WTC11 (cell line): ENCODE measurements at regions not wholly inside any gene's neighbourhood (a gene's known extent, or its start where the extent isn't known, plus 50 kb on each side); places are given as distances from the start of the nearest gene placed in this dataset.

Source experiments
- ATAC-seq: fragments of 200-7000 bp; cut with Tn5 transposase; 2 replicates; pipeline ENCODE4 v1.10.0; 2021; ENCODE audit warnings: mild to moderate bottlenecking, moderate library complexity
- CTCF ChIA-PET: fragments of 300-600 bp; sonication (Branson Sonifier 250); formaldehyde crosslinking; loops from one replicate; lab custom pipeline; 2021; ENCODE audit warnings: antibody characterized with exemption; lab: Charles Lee
- POLR2A ChIA-PET: fragments of 350-600 bp; sonication (Branson Sonifier 250); formaldehyde crosslinking; loops from one replicate; lab custom pipeline; 2021; ENCODE audit warnings: antibody characterized with exemption; lab: Charles Lee
- DNase-seq: peaks from one replicate; pipeline ENCODE4 v3.0.0; 2021; ENCODE audit warnings: low spot score
- H3K27ac Mint-ChIP-seq: 2 replicates; pipeline ENCODE4 v1.8.0; 2021; ENCODE audit warnings: mixed read lengths
- H3K27me3 Mint-ChIP-seq: 2 replicates; pipeline ENCODE4 v1.8.0; 2021; ENCODE audit warnings: low read depth, mild to moderate bottlenecking, moderate library complexity, mixed read lengths
- H3K36me3 Mint-ChIP-seq: 2 replicates; pipeline ENCODE4 v1.8.0; 2021; ENCODE audit warnings: mixed read lengths
- H3K4me1 Mint-ChIP-seq: 2 replicates; pipeline ENCODE4 v1.8.0; 2022; ENCODE audit warnings: mixed read lengths
- H3K4me3 Mint-ChIP-seq: 2 replicates; pipeline ENCODE4 v1.8.0; 2021; ENCODE audit warnings: mild to moderate bottlenecking, moderate library complexity, mixed read lengths
- H3K9me3 Mint-ChIP-seq: 2 replicates; pipeline ENCODE4 v1.8.0; 2021; ENCODE audit warnings: mixed read lengths
- AFF4 ChIP-seq: sonication (generic); formaldehyde crosslinking; IDR thresholded peaks from 2 replicates; pipeline ENCODE4 v1.8.1; 2023; ENCODE audit warnings: mild to moderate bottlenecking, missing genetic modification reagents, borderline replicate concordance
- ATF6 ChIP-seq: sonication (generic); formaldehyde crosslinking; IDR thresholded peaks from 2 replicates; pipeline ENCODE4 v1.8.1; 2023; ENCODE audit warnings: mild to moderate bottlenecking, missing genetic modification reagents
- E2F5 ChIP-seq: sonication (generic); formaldehyde crosslinking; IDR thresholded peaks from 2 replicates; pipeline ENCODE4 v1.8.1; 2022; ENCODE audit warnings: mild to moderate bottlenecking, moderate library complexity, missing genetic modification reagents
- FOXP4 ChIP-seq: sonication (generic); formaldehyde crosslinking; IDR thresholded peaks from 2 replicates; pipeline ENCODE4 v1.8.0; 2022; ENCODE audit warnings: mild to moderate bottlenecking, missing genetic modification reagents
- IRF1 ChIP-seq: sonication (generic); formaldehyde crosslinking; IDR thresholded peaks from 2 replicates; pipeline ENCODE4 v1.8.0; 2023; ENCODE audit warnings: missing genetic modification reagents
- MXD4 ChIP-seq: fragments of 250-450 bp; sonication (Bioruptor Pico); IDR thresholded peaks from 2 replicates; pipeline ENCODE4 v1.8.0; 2021; ENCODE audit warnings: mild to moderate bottlenecking, moderate library complexity, borderline replicate concordance
- NFATC4 ChIP-seq: fragments of 250-450 bp; sonication (Bioruptor Pico); IDR thresholded peaks from 2 replicates; pipeline ENCODE4 v1.9.0; 2021; ENCODE audit warnings: mild to moderate bottlenecking
- ZNF263 ChIP-seq: sonication (generic); formaldehyde crosslinking; IDR thresholded peaks from 2 replicates; pipeline ENCODE4 v1.8.1; 2022; ENCODE audit warnings: low read depth, mild to moderate bottlenecking, moderate library complexity, missing genetic modification reagents
- ZNF532 ChIP-seq: fragments of 250-450 bp; sonication (Bioruptor Pico); IDR thresholded peaks from 2 replicates; pipeline ENCODE4 v1.9.0; 2021; ENCODE audit warnings: mild to moderate bottlenecking, borderline replicate concordance
- TF ChIP-seq, protein P1 (sequence below): sonication (generic); formaldehyde crosslinking; IDR thresholded peaks from 2 replicates; pipeline ENCODE4 v1.8.1; 2023; ENCODE audit warnings: mild to moderate bottlenecking, missing genetic modification reagents, moderate library complexity

DNA sequence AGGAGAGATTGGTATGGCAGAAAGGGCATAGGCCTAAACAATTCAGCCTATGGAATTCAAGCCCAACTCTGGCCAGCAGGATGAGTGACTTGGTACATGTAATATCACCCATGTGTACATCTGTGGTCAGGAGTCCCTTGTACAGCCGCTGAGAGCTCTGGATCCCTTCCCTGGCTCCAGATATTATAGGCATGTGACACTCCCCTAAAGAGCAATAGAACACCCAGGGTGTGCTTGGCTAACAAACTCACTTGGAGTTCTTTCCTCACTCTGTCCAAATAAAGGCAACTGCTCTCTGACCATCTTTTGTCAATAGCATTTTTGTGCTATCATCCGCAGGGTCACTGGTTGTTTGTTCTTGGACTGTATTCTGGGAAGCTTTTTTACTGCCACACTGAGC, 197.4 kb upstream of the NCKAP5 start (continued):
- TF ChIP-seq ZNF532 (no peak), ATF6 (CRISPR knock-in tag) (no peak)

GRCh38 chr2:133766164-133766832, 198.0 kb upstream of the NCKAP5 start:
- Mint-ChIP-seq H3K9me3 (peaks cover 15% of the 10 kb centered on the region), H3K27me3 (no peaks in the 10 kb centered on the region), H3K27ac (no peak overlapping the region), H3K36me3 (peaks cover 6% of the 10 kb centered on the region), H3K4me1 (peaks cover 8% of the 10 kb centered on the region), H3K4me3 (no peak overlapping the region)
- CTCF ChIA-PET = interaction anchor here (1.5 kb wide), 1 partner anchor 14 kb away, joined by 3 read pairs; no protein-coding TSS in a partner anchor
- no peak for DNase-seq
- TF ChIP-seq, protein P1, sequence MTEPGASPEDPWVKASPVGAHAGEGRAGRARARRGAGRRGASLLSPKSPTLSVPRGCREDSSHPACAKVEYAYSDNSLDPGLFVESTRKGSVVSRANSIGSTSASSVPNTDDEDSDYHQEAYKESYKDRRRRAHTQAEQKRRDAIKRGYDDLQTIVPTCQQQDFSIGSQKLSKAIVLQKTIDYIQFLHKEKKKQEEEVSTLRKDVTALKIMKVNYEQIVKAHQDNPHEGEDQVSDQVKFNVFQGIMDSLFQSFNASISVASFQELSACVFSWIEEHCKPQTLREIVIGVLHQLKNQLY (CRISPR knock-in tag) = no peak
- TF ChIP-seq FOXP4 = no peak
- no peak for TF ChIP-seq MXD4 (CRISPR knock-in tag)
- TF ChIP-seq NFATC4 (CRISPR knock-in tag) = no peak
- TF ChIP-seq E2F5 (CRISPR knock-in tag) = no peak
- no peak for TF ChIP-seq AFF4 (CRISPR knock-in tag)
- no peak for TF ChIP-seq ZNF263 (CRISPR knock-in tag)
- TF ChIP-seq IRF1 (CRISPR knock-in tag) = no peak
- POLR2A ChIA-PET = no interaction called here
- no peak for ATAC-seq
